IMR-90 (cell line): ENCODE measurements at regions not wholly inside any gene's neighbourhood (a gene's known extent, or its start where the extent isn't known, plus 50 kb on each side); places are given as distances from the start of the nearest gene placed in this dataset.

ENCODE experiments used
- ATAC-seq: fragments of 200-7000 bp; cut with Tn5 transposase; 2 replicates; pipeline ENCODE4 v1.9.1; 2020; ENCODE audit warnings: low read depth, mild to moderate bottlenecking, moderate library complexity
- BruUV-seq: library from RNA; stranded (reverse); fragments of 400-500 nt; replicated peaks from 2 replicates; lab custom pipeline; 2021; lab: Mats Ljungman, UMichigan
- CTCF ChIA-PET: fragments of 300-600 bp; formaldehyde crosslinking; extraction: SDS; loops from one replicate; lab custom pipeline; 2021; ENCODE audit warnings: antibody characterized with exemption; lab: Yijun Ruan, JAX
- POLR2A ChIA-PET: fragments of 300-600 bp; sonication (Branson Sonifier 250); formaldehyde crosslinking; loops from one replicate; lab custom pipeline; 2022; ENCODE audit warnings: antibody characterized with exemption; ENCODE audit not compliant: unreplicated experiment; lab: Charles Lee
- DNase-seq: peaks from one replicate; pipeline ENCODE4 v3.0.0; 2013
- H2AFZ ChIP-seq: replicated peaks from 2 replicates; pipeline ENCODE3; 2013; ENCODE audit warnings: low read length, mild to moderate bottlenecking; ENCODE audit not compliant: poor library complexity
- H2AK5ac ChIP-seq: 2 replicates; pipeline ENCODE4 v1.6.1; 2013; ENCODE audit warnings: low read depth, low read length, inconsistent platforms
- H2AK9ac ChIP-seq: replicated peaks from 2 replicates; pipeline ENCODE3; 2013; ENCODE audit warnings: mild to moderate bottlenecking, low read depth, low read length, moderate library complexity; ENCODE audit not compliant: poor library complexity
- H2BK120ac ChIP-seq: 2 replicates; pipeline ENCODE4 v1.6.1; 2013; ENCODE audit warnings: low read depth, low read length, inconsistent platforms
- H2BK15ac ChIP-seq: 3 replicates; pipeline ENCODE4 v1.6.1; 2013; ENCODE audit warnings: low read depth, low read length, inconsistent platforms
- H2BK20ac ChIP-seq: 2 replicates; pipeline ENCODE4 v1.6.1; 2013; ENCODE audit warnings: low read depth, mild to moderate bottlenecking, inconsistent platforms, low read length, moderate library complexity
- H2BK5ac ChIP-seq: 2 replicates; pipeline ENCODE4 v1.6.1; 2013; ENCODE audit warnings: mild to moderate bottlenecking, low read depth, low read length, inconsistent platforms; ENCODE audit not compliant: poor library complexity, severe bottlenecking
- H3K14ac ChIP-seq: replicated peaks from 2 replicates; pipeline ENCODE4 v1.6.1; 2013; ENCODE audit warnings: low read depth, low read length, inconsistent platforms
- H3K18ac ChIP-seq: 2 replicates; pipeline ENCODE4 v1.6.1; 2013; ENCODE audit warnings: low read depth, low read length, control low read depth
- H3K23ac ChIP-seq: 2 replicates; pipeline ENCODE4 v1.6.1; 2013; ENCODE audit warnings: low read depth, low read length, inconsistent platforms
- H3K27ac ChIP-seq: 2 replicates; pipeline ENCODE4 v1.5.1; 2013; ENCODE audit warnings: mild to moderate bottlenecking, control low read depth, low read length; ENCODE audit not compliant: insufficient read depth
- H3K27me3 ChIP-seq: 2 replicates; pipeline ENCODE4 v1.6.1; 2013; ENCODE audit warnings: low read length; ENCODE audit not compliant: control insufficient read depth, insufficient read depth
- H3K36me3 ChIP-seq: 2 replicates; pipeline ENCODE4 v1.6.1; 2013; ENCODE audit warnings: low read length, mixed read lengths; ENCODE audit not compliant: control insufficient read depth, insufficient read depth
- H3K4ac ChIP-seq: 2 replicates; pipeline ENCODE4 v1.6.1; 2013; ENCODE audit warnings: low read depth, low read length, inconsistent platforms
- H3K4me1 ChIP-seq: 2 replicates; pipeline ENCODE4 v1.6.1; 2013; ENCODE audit warnings: low read length, mixed read lengths; ENCODE audit not compliant: control insufficient read depth, insufficient read depth
- H3K4me2 ChIP-seq: 2 replicates; pipeline ENCODE4 v1.6.1; 2013; ENCODE audit warnings: low read depth, mild to moderate bottlenecking, control low read depth, low read length, moderate library complexity
- H3K4me3 ChIP-seq: 2 replicates; pipeline ENCODE4 v1.5.1; 2013; ENCODE audit warnings: low read depth, mild to moderate bottlenecking, control low read depth, low read length, moderate library complexity; ENCODE audit not compliant: insufficient read depth
- H3K56ac ChIP-seq: 2 replicates; pipeline ENCODE4 v1.6.1; 2013; ENCODE audit warnings: low read length, inconsistent platforms; ENCODE audit not compliant: insufficient read depth; ENCODE audit errors: extremely low read depth
- H3K79me1 ChIP-seq, 2 experiments: 2 replicates each; pipeline ENCODE4 v1.6.1; 2013; ENCODE audit warnings: low read length in 2 of 2, inconsistent platforms in 1 of 2, low read depth in 1 of 2
- H3K9ac ChIP-seq: 2 replicates; pipeline ENCODE4 v1.6.1; 2013; ENCODE audit warnings: low read depth, low read length, control low read depth
- H3K9me1 ChIP-seq: 2 replicates; pipeline ENCODE4 v1.6.1; 2013; ENCODE audit warnings: low read length, inconsistent platforms; ENCODE audit not compliant: insufficient read depth
- H3K9me3 ChIP-seq: 2 replicates; pipeline ENCODE4 v1.6.1; 2013; ENCODE audit warnings: low read length; ENCODE audit not compliant: control insufficient read depth, insufficient read depth
- H4K20me1 ChIP-seq: 2 replicates; pipeline ENCODE4 v1.6.1; 2013; ENCODE audit warnings: low read length, inconsistent platforms; ENCODE audit not compliant: insufficient read depth
- H4K5ac ChIP-seq: 2 replicates; pipeline ENCODE4 v1.6.1; 2013; ENCODE audit warnings: mild to moderate bottlenecking, low read depth, low read length, control low read depth
- H4K8ac ChIP-seq, 2 experiments: 2 replicates each; pipeline ENCODE4 v1.6.1; 2013; ENCODE audit warnings: low read depth in 2 of 2, low read length in 2 of 2, control low read depth in 1 of 2, inconsistent platforms in 1 of 2
- H4K91ac ChIP-seq: 2 replicates; pipeline ENCODE4 v1.6.1; 2013; ENCODE audit warnings: low read depth, low read length, inconsistent platforms; ENCODE audit not compliant: insufficient read depth
- CEBPB ChIP-seq: IDR thresholded peaks from 2 replicates; pipeline ENCODE4 v1.6.1; 2012; ENCODE audit warnings: low read depth, low read length, improper control_type of control experiment
- CTCF ChIP-seq: conservative IDR thresholded peaks from 2 replicates; pipeline ENCODE4 v1.5.1; 2012; ENCODE audit warnings: mild to moderate bottlenecking, low read depth, low read length, improper control_type of control experiment
- WGBS, 2 experiments: methylation state at CpG; one replicate each; pipeline versions ENCODE4 v1.1.5 to v1.1.7; 2013; ENCODE audit warnings: missing lambda C conversion rate in 2 of 2; ENCODE audit not compliant: insufficient read length in 1 of 2; ENCODE audit errors: extremely low coverage in 2 of 2; 5-methylcytosine and 5-hydroxymethylcytosine counted together
- dilution Hi-C: fragments of 300-500 bp; cut with HindIII; formaldehyde crosslinking; loops from one replicate; pipeline ENCODE4 v1.14.3; 2018; ENCODE audit warnings: low sequenced_read_pairs; ENCODE audit not compliant: unreplicated experiment
- in situ Hi-C: fragments of 300-500 bp; cut with MboI; formaldehyde crosslinking; loops from 3 replicates; pipeline ENCODE4 v1.14.3; 2019; ENCODE audit warnings: low sequenced_read_pairs, inconsistent platforms, mixed read lengths
- intact Hi-C: fragments of 100-400 bp; cut with micrococcal nuclease; formaldehyde crosslinking; loops from 2 replicates; pipeline ENCODE4 v1.10.0; 2022

- Histone ChIP-seq H3K36me3 (no peaks in the 10 kb centered on the region), H4K8ac (no peak overlapping the region), H4K91ac (no peak overlapping the region), H2BK5ac (no peak overlapping the region), H3K9ac (no peak overlapping the region), H3K18ac (no peak overlapping the region), H3K79me1 (no peaks in the 10 kb centered on the region), H2AK9ac (no peak overlapping the region), H3K27me3 (peaks cover 8% of the 10 kb centered on the region), H3K9me1 (0 out of 2 replicates have a peak, but pooled peaks cover 4% of the 10 kb centered on the region), H4K5ac (no peak overlapping the region), H3K23ac (no peak overlapping the region), H2BK120ac (no peak overlapping the region), H2BK20ac (no peak overlapping the region), H3K9me3 (no peaks in the 10 kb centered on the region), H3K27ac (no peak overlapping the region), H3K4ac (no peak overlapping the region), H3K56ac (no peak overlapping the region), H3K4me1 (no peaks in the 10 kb centered on the region), H3K4me3 (no peak overlapping the region), H3K14ac (no peak overlapping the region), H3K4me2 (no peak overlapping the region), H2AFZ (no peak overlapping the region), H2AK5ac (no peak overlapping the region), H4K20me1 (no peaks in the 10 kb centered on the region), H2BK15ac (no peak overlapping the region)
- WGBS, 2 experiments, result no CpG with 5 or more reads among the region's 1 CpG
- BruUV-seq, result no TSS peak
- DNase-seq, result no peak
- intact Hi-C loops, result no loop called here
- dilution Hi-C loops, result no loop called here
- ATAC-seq, result no peak
- ChIA-PET POLR2A (no interaction called here), CTCF (interaction anchor here (1.0 kb wide), 1 partner anchor 11 kb away, joined by 3 read pairs; no protein-coding TSS in a partner anchor)
- TF ChIP-seq CTCF (no peak), CEBPB (peak; percentile 73)
- in situ Hi-C loops, result no loop called here
Measured at GRCh38 chr5:74510476-74511075, 130.0 kb downstream of the ENC1 start.
